Epithelial cell of prostate (primary cell): ENCODE measurements at regions not wholly inside any gene's neighbourhood (a gene's known extent, or its start where the extent isn't known, plus 50 kb on each side); places are given as distances from the start of the nearest gene placed in this dataset.
"Not testable (repeated sequence)": the region's sequence is repeated elsewhere in the genome, so short reads cannot be mapped to it uniquely, and the experiment has no call there.

Experiments used
- DNase-seq: peaks from one replicate; pipeline ENCODE4 v3.0.0-alpha.2; 2011; ENCODE audit warnings: low read depth, low spot score
- H3K27ac ChIP-seq: fragments of 450-650 bp; 2 replicates; pipeline ENCODE4 v1.5.1; 2017; ENCODE audit warnings: mild to moderate bottlenecking

DNA sequence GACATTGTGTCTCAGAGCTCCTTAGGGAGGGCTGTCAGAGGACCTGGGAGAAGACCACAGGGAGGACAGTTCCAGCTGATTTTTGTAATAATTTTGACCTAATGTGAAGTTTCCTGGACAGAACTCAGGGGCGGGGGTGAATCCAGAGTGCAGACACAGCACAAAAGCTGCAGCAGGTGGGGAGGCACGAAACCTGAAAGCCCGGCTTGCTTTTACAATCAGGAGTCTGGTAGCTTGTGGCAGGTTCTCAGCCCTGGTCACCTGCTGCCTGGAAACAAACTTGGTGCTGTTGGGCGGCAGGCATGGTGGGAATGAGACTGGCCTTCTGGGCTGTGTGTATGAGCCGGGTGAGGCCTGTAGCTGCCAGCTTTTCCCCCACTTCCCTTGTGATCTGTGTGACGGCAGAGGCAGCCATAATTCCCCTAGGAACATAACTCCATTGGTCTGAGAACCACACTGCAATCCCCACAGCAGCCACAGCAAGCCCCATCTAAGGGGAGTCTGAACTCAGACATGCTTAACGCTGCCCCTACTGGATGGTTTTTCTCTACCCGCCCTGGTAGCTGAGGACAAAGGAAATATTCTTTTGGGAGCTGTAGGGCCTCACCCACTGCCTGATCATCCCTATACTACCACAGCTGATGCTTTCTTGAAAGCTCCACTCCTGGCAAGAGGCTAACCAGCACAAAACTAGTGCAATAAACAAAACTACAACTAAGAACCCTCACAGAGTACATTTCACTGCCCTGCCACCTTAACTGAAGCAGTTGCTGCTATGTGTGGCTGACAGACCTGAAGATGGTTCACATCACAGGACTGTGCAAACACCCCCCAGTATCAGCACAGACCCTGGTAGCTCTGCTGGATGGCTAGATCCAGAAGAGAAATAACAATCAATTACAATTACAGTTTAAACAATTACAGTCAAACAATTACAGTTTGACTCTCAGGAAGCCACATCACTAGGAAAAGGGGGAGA is 1055.1 kb upstream of the GJE1 start:
- no peak for DNase-seq
- H3K27ac ChIP-seq: no peak overlapping the region

DNA sequence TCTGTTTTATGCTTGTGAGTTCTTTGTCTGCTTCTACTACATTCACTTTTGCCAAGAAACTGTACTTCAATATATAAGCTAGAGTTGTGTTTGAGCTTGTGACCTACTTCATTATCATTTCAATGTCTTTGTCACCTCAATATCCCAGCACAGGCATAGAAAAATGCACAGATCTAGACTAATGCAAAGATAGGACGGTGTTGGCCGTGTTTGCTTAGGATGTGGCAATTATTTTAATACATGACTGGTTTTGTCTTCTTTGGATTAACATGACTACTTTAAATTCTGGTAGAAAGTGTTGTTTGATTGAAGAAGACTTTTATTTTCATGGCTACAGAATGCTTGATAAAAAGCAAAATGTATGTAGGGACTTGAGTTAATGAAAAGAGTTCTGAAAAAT is 1075.0 kb upstream of the GJE1 start:
- no peak for DNase-seq
- H3K27ac ChIP-seq: no peak overlapping the region

DNA sequence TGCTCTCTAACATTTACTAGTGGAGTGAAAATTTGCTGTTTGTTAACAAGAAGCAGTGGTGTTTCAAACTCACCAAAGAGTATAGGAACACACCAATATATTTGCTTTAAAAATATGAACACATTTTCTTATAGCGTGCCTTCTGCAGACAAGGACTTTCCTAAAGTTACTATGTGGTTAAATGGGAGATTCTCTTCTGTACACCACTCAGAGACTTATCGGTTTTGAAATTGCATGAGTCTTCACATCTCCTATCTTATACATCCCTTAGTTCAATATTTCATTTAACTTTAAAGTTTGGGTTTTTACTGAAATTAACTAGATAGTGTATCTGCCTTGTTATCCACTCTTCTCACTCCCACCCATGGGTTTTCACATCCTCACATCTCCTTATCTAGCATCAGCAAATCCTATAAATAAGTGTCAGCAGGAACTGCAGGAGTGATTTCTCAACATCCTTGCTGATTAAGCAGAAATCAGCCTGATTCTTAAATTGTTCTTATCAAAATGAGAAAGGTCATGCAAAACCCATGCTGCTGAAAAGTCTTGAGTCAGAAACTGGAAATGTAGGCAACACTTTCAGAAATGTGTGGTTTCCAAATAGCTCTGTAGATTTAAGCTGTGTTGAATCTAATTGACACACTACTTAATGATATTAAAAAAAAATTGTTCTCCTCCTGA is 1075.6 kb upstream of the GJE1 start:
- H3K27ac ChIP-seq: no peak overlapping the region
- no peak for DNase-seq

DNA sequence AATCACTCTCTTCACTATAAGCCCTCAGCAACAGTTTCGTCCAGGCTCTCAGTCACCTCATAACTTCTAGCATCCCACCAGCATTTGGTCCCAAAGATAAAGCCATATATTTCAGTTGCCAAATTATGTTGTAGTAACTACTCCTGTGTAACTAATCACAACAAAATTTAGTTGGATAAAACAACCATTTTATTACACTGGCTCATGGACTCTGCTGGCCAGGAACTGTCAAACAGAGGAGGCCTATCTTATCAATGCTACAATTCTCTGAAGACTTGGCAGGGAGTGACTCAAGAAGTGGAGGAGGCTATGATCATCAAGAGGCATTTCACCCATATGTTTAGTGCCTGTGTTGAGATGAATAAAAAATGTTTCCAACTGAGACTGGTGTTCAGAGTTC is 1082.3 kb upstream of the GJE1 start:
- DNase-seq: no peak
- no peak overlapping the region for H3K27ac ChIP-seq

DNA sequence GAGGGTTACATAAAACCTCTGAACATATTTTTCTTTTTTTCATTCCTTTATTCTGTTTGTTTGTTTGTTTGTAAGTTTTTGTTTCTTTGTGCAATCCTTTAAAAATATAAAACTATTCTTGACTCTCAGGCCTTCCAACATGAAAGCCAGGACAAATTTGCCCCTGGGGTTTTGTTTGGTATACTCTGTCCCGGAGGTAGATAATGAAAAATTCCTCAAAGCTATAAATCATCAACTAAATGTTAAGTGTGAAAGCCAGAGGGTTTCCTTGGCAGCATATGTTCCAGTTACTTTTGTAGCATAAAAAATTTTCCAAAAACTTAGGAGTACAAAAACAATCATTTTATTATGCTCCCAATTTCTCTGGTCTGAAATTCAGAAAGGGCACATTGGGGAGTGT is 1084.3 kb upstream of the GJE1 start:
- no peak overlapping the region for H3K27ac ChIP-seq
- DNase-seq: no peak

DNA sequence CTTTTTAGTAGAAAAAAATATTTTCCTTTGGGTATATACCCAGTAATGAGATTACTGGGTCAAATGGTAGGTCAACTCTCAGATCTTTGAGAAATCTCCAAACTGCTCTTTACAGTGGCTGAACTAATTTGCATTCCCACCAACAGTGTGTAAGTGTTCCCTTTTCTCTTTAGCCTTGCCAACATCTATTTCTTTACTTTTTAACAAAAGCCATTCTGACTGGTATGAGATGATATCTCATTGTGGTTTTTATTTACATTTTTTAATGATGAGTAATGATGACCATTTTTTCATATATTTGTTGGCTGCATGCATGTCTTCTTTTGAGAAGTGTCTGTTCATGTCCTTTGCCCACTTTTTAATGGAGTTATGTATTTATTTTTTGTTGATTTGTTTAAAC is 1086.2 kb upstream of the GJE1 start:
- not testable (repeated sequence) for DNase-seq, H3K27ac ChIP-seq

DNA sequence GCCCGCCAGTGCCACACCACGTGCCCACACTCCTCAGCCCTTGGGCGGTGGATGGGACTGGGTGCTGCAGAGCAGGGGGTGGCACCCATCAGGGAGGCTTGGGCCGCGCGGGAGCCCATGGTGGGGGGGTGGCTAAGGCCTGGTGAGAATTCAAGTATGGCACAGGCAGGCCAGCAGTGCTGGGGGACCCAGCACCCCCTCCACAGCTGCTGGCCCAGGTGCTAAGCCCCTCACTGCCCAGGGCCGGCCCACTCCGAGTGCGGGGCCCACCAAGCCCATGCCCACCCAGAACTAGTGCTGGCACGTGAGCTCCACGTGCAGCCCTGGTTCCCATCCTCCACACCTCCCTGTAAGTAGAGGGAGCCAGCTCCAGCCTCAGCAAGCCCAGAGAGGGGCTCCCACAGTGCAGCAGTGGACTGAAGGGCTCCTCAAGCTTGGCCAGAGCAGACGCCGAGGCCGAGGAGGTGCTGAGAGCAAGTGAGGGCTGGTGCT is 1091.1 kb upstream of the GJE1 start:
- H3K27ac ChIP-seq: no peak overlapping the region
- DNase-seq: no peak

DNA sequence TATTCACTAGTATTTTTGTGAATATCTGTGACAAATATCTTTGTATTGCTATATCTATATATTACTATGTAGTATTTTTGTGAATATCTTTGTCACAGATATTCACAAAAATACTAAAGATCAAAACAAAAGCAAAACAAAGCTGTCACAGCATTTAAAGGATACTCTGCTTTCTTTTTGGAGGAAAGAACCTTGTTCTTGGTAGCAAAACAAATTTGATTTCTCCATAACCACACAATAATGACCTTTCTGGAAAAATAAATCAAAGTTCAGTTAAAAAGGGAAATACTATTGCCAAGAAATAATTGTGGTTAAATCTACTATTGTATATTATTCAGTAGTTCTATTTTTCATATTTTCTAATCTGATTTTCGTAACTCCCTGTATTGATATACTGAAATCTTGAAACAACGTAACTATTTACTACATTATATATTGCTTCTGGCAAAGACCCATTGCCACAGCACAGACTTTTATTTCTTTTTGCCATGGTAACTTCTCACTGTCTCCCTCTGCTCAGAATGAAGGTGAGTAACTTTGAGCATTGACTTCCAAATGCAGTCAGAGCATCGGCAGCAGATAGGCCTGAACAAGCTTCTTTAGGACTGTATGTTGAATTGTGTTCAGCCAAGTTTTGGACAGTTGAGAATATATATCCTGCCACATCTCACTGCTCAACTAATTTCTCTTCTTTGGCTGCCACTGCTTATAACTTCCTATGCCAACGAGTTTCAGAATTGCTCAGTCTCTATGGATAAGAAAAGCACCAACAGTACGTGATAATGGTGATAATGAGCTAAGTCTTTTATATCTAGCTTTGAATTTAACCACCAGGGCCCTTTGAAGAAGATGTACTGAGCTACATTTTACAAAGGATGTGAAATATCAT is 1097.2 kb upstream of the GJE1 start:
- no peak overlapping the region for H3K27ac ChIP-seq
- no peak for DNase-seq

DNA sequence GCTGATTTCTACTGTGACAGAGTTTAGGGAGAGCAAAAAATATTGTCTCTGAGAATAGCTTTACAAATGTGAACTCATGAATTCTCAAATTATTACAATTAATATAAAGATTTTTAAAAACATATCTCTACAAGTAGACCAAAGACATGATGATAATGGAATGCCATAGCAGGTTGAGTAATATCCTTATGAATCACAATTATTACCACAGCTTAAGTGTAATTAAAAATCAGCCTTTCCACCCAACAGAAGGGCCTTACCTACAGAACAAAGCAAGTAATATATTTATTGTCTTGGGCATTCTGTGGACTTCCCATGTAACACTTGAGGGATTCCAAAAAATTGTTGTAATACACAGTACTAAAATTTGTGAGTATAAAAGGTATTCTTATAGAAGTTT is 1099.6 kb upstream of the GJE1 start:
- peak overlapping the region; percentile 8 for H3K27ac ChIP-seq
- DNase-seq: no peak

DNA sequence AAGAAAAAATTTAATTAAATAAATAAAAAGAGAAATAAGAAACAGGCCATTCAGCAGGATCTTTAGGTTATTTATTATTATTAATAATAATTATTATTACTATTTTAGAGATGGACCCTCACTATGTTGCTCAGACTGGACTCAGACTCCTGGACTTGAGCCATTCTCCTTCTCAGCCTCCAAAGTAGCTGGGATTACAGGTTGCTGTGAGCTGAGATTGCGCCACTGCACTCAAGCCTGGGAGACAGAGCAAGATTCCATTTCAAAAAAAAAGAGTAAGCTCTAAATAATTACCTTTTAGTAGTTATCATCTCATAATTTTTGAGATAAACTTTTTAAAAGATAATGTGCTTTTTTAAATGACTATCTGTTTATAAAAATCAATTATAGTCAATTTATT is 1102.8 kb upstream of the GJE1 start:
- no peak for DNase-seq
- no peak overlapping the region for H3K27ac ChIP-seq

DNA sequence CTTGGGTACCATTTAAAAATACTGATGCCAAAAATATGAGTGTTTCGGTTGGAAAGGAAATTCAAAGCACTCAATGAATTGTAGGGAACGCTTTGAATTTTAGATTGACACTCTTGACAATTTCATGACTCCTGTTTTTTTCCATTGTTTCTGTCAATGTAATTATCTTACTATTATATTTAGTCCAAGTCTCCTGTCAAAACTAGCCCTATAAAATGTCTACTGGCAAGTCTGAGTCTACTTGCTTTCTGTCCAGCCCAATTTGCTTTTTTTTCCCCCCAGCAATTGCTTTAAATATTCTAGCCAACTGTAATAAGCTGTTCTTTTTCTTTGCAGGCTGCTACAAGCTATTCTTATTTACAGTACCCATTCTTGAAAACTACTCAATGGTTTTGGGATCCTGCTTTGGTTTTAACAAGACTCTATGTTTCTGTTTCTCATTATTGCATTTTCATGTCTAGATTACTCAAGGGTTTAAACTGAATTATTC is 1103.9 kb upstream of the GJE1 start:
- no peak overlapping the region for H3K27ac ChIP-seq
- DNase-seq: no peak

DNA sequence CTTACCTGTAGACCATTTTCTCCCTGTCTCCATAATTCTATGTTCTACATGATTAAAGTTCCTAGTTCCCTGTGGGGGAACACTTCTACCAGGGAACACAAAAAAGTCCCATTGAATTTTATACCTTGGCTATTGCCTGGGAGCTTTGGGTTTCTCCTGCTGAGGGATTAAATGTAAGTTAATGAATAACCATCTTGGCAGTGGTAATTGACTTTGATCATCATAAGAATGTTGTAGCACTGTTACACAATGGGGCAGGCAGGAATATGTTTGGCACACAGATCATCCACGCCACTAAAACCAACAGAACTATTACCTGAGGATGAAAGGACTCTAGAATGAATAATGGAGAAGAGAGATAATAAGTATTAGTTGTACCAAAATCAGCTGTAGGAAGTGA is 1106.2 kb upstream of the GJE1 start:
- DNase-seq: peak; percentile 18
- no peak overlapping the region for H3K27ac ChIP-seq

DNA sequence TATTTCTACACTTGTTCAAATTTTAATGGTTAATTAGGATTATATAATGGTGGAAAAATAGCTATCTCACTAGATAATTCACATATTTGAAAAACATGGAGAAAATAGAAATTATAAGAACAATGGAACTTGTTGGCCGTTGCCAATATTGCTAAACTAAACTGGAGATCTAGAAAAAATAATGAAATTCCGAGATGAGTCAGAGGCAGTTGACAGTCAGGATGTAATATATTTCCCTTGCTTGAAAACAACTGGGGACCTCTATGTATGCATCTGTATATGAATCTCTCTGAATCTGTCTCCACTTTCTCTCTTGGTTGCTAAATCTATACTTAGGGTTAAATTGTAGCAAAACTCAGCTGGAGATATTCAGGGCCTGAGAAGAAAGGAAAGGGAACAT is 1108.2 kb upstream of the GJE1 start:
- H3K27ac ChIP-seq: no peak overlapping the region
- no peak for DNase-seq

DNA sequence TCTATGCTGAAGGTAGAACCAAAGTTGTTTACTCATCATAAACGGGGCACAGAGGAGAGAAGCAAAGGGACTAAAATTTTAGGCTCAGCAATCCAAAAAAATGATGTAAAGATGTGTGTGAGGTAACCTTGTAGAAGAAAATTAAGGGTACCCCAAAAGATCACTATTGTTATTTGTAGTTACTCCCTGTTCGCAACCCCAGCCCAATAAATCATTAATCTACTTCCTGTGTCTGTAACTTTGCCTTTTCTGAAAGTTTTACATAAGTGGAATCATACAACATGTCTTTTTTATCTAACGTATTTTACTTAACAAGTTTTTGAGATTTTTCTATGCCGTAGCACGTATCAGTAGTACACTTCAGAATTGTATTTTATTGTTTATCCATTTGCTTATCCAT is 1114.8 kb upstream of the GJE1 start:
- no peak for DNase-seq
- no peak overlapping the region for H3K27ac ChIP-seq

DNA sequence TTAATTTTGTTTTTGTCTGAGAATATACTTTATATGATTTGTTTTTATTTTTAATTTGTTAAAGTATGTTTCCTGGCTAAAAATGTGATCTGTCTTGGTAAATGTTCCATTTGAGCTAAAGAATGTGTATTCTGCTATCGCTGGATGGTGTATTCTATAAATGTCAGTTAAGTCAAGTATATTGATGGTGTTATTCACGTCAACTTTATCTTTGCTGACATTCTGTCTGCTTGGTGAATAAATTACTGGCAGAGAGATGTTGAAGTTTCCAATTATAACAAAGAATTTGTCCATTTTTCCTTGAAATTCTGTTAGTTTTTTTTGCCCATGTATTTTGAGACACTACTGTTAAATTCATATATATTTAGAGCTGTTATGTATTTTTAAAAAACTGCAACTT is 1131.8 kb upstream of the GJE1 start:
- no peak overlapping the region for H3K27ac ChIP-seq
- no peak for DNase-seq

DNA sequence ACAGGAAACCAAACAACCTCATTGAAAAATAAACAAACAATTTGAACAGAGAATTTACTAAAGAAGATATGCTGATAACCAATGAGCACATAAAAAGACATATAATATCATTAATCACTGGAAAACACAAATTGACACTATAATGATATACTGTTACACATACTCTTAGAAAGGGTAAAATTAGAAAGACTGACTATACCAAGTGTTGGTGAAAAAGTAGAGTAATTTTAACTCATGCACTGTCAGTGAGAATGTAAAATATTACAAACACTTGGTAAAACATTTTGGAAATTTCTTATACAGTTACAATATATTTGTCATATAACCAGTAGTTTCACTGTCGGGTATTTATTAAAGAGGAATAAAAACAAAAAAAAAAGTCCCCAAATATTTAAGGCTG is 1139.2 kb upstream of the GJE1 start:
- no peak for DNase-seq
- no peak overlapping the region for H3K27ac ChIP-seq

DNA sequence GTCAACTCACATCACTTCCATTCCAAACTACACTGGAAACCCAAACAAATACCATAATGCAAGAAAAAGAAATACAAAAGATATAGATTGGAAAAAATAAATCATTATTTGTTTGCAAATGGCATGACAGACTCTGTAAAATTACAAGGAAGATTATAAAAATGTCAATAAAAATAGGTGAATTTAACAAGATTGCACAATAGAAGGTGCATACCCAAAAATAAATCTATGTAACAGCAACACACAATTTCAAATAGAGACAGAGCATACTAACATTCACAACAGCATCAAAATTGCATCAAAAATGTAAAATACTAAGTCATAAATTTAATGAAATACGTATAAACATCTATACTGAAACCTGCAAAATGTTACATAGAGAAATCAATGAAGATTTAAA is 1140.0 kb upstream of the GJE1 start:
- H3K27ac ChIP-seq: no peak overlapping the region
- DNase-seq: no peak

DNA sequence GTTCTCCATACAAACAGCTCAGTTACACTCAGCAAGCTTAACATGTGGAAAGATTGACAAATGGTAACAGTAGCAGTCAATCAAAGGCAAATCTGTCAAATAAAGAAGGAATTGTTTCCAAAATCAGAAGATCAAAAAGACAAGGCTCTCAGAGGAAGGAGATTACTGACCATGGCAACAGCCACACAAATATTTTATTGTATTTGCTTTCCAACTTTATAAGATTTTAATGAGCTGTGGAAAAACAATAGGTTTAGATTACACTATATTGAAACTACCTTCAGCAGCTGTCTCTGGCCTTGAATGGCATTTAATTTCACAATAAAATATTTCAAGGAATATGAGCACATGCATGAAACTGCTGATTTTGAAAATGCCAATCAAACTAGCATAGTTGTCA is 1143.9 kb upstream of the GJE1 start:
- DNase-seq: no peak
- H3K27ac ChIP-seq: no peak overlapping the region

DNA sequence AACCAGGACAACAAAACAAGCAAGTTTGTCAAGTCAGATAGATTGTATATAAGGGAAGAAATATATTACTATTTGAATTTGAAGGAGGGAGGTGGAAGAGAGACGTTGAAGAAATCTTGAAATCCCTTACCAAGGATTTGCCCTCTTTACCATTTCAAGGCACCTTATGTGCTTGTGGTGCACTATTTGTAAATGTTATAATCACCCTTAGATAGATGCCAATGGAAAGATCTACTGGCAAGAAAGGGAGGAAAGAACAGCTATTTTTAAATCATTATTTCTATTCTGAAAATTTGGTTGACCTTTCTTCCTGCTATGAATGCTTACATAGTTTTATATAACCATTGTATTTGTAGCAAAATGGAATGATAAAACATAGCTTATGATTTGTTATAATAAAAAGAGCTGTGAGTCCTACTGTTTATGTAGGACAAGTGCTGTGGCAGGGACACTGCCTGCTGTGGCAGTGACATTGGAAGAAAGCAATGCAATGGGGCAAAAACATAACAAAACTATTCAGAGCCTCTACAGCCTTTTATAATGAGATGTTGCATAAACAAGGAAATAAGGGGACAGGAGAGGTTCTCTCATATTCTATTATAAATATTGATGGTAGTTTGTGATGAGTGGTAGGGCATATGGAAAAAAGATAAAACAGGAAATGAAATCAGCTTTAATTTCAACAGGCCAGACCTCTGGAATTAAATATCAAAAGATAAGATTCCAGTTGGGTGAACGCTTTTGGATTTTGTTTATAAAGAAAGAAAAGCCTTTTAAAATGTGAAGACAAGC is 1145.2 kb upstream of the GJE1 start:
- no peak for DNase-seq
- no peak overlapping the region for H3K27ac ChIP-seq
